ENCODE measurements at regions not wholly inside any gene's neighbourhood (a gene's known extent, or its start where the extent isn't known, plus 50 kb on each side); places are given as distances from the start of the nearest gene placed in this dataset.

- TF ChIP-seq CTCF (IDR thresholded peaks at IDR 0.05; ENCODE audit: control extremely low read depth in 1 of 3, insufficient read depth in 1 of 3, low read depth in 1 of 3, low read length in 3 of 3) (no peak), RBBP5 (IDR thresholded peaks at IDR 0.05; ENCODE audit: borderline replicate concordance, low read depth, low read length) (no peak), BRCA1 (IDR thresholded peaks at IDR 0.05; ENCODE audit: low read depth, low read length) (no peak), TAF1 (IDR thresholded peaks at IDR 0.05; ENCODE audit: low read depth, low read length) (no peak), CHD1 (IDR thresholded peaks at IDR 0.05; ENCODE audit: low read depth, low read length) (no peak), RXRA (IDR thresholded peaks at IDR 0.05; ENCODE audit: insufficient read depth, low read depth, low read length) (no peak), HDAC6 (IDR thresholded peaks at IDR 0.05; ENCODE audit: low read depth, low read length) (no peak), EZH2 (IDR thresholded peaks at IDR 0.05; ENCODE audit: low read depth, low read length, severe bottlenecking) (no peak), ATF2 (IDR thresholded peaks at IDR 0.05; ENCODE audit: low read length) (no peak), SAP30 (IDR thresholded peaks at IDR 0.05; ENCODE audit: insufficient read depth, insufficient replicate concordance, low read length) (no peak), TCF12 (IDR thresholded peaks at IDR 0.05; ENCODE audit: low read depth, low read length) (no peak), MAX (IDR thresholded peaks at IDR 0.05) (no peak), CHD2 (IDR thresholded peaks at IDR 0.05; ENCODE audit: low read length) (no peak), RFX5 (IDR thresholded peaks at IDR 0.05; ENCODE audit: borderline replicate concordance, low read depth, low read length) (no peak)
Measured at GRCh38 chr13:95438297-95438696, 114.2 kb upstream of the CLDN10 start.

All from H1 (cell line).